Stimulated activated naive B cell treated with anti-CD40 and anti-IgM and Interleukin-4, amounts not matched to agents 10 μg/mL and 1 μg/mL and 100 μg/mL, for 72 hours (primary cell): ENCODE measurements at regions not wholly inside any gene's neighbourhood (a gene's known extent, or its start where the extent isn't known, plus 50 kb on each side); places are given as distances from the start of the nearest gene placed in this dataset.
"Not testable (repeated sequence)": the region's sequence is repeated elsewhere in the genome, so short reads cannot be mapped to it uniquely, and the experiment has no call there.

Source experiments
- ATAC-seq, 2 donors: fragments of 150-1000 bp; cut with Tn5 transposase; replicated peaks; 2 replicates each; pipeline ENCODE4 v1.10.0; 2021; ENCODE audit warnings: moderate library complexity in 1 of 2
- DNase-seq: peaks from one replicate; pipeline ENCODE4 v3.0.0; 2021
- H3K27ac Mint-ChIP-seq: one replicate; pipeline ENCODE4 v1.8.0; 2022; ENCODE audit warnings: mild to moderate bottlenecking, mixed read lengths
- H3K27me3 Mint-ChIP-seq, 2 donors: one replicate each; pipeline ENCODE4 v1.8.0; 2022; ENCODE audit warnings: mixed read lengths in 2 of 2
- H3K36me3 Mint-ChIP-seq, 2 donors: one replicate each; pipeline ENCODE4 v1.8.0; 2022; ENCODE audit warnings: mixed read lengths in 2 of 2, mild to moderate bottlenecking in 1 of 2
- H3K4me1 Mint-ChIP-seq, 2 donors: one replicate each; pipeline ENCODE4 v1.8.0; 2022; ENCODE audit warnings: mixed read lengths in 2 of 2, mild to moderate bottlenecking in 1 of 2
- H3K4me3 Mint-ChIP-seq, 2 donors: one replicate each; pipeline ENCODE4 v1.8.0; 2022; ENCODE audit warnings: mild to moderate bottlenecking in 2 of 2, mixed read lengths in 2 of 2, moderate library complexity in 1 of 2
- H3K9me3 Mint-ChIP-seq, 2 donors: one replicate each; pipeline ENCODE4 v1.8.0; 2022; ENCODE audit warnings: mixed read lengths in 2 of 2, mild to moderate bottlenecking in 1 of 2

DNA sequence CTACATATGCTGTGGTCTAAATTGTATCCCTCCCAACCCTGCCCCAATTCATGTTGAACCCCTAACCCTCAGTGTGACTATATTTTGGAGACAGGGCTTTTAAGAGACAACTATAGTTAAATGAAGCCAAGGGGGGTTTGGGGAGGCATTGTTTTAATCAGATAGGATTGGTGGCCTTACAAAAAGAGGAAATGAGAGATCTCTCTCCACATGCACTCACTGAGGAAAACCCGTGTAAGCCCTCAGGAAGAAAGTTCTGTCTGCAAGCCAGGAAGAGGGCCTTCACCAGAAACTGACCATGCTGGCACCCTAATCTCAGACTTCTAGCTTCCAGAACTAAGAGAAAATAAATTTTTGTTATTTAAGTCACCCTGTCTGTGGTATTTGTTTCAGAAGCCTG, 276.7 kb downstream of the KIF20B start:
- H3K36me3 Mint-ChIP-seq: peaks cover 5 to 6% of the 10 kb centered on the region in 2 donors
- no peak for DNase-seq

GRCh38 chr10:89979726-89980125, 278.3 kb downstream of the KIF20B start:
- Mint-ChIP-seq H3K27me3 (no peaks in the 10 kb centered on the region), H3K27ac (no peak overlapping the region), H3K9me3 (peaks cover 0 to 2% of the 10 kb centered on the region in 2 donors), H3K4me3 (no peak overlapping the region), H3K36me3 (peaks cover 5 to 6% of the 10 kb centered on the region in 2 donors), H3K4me1 (peaks cover 0 to 5% of the 10 kb centered on the region in 2 donors)
- ATAC-seq (no peak), DNase-seq (no peak)

More for the DNA sequence above, 276.7 kb downstream of the KIF20B start:
- no peak for ATAC-seq
- Mint-ChIP-seq H3K9me3 (peaks cover 0 to 2% of the 10 kb centered on the region in 2 donors), H3K4me3 (no peak overlapping the region), H3K4me1 (peaks cover 0 to 5% of the 10 kb centered on the region in 2 donors), H3K27me3 (no peaks in the 10 kb centered on the region), H3K27ac (no peak overlapping the region)

DNA sequence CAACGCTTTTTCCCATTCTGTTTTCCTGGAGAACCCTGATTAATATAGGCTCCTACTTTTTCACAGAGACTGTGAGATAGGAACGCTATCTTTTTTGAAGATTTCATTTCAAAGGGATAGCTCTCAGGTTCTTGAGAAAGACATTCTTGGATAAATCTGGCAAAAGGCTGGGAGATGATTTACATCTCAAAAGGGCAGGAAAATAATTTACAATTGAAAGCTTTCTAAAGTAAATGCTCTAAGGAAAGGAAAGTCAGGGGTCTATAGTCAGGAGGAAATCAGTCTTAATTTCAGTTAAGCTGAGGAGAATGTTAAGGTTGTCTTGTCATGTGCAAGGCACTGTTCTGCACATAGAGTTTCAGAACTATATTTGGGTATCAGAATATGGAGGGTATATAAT, 278.8 kb downstream of the KIF20B start:
- H3K4me1 Mint-ChIP-seq: peaks cover 0 to 5% of the 10 kb centered on the region in 2 donors
- H3K36me3 Mint-ChIP-seq: peaks cover 5 to 6% of the 10 kb centered on the region in 2 donors
- ATAC-seq: no peak
- DNase-seq: no peak
- no peak overlapping the region for H3K4me3 Mint-ChIP-seq
- H3K9me3 Mint-ChIP-seq: peaks cover 0 to 2% of the 10 kb centered on the region in 2 donors
- no peaks in the 10 kb centered on the region for H3K27me3 Mint-ChIP-seq
- no peak overlapping the region for H3K27ac Mint-ChIP-seq

DNA sequence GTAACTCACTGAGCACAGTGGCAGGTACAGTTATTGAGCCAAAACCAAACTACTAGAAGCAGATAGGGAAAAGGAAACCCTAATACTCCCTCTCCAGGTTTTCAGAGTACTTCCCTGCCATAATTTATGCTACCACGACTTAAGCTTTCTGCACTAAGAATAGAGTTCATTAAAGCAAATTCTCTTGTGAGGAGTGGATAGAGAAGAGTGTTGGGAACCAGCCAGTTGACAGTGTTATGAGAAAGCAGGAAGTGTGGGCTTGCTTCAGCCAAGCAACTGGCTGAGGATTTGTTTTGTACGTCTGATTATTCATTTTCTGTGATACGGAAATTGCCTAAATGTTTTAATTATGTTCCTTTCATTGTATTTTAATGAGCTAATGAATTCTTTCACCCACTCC, 280.5 kb downstream of the KIF20B start:
- ATAC-seq (no peak), DNase-seq (no peak)
- H3K36me3 Mint-ChIP-seq: peaks cover 5 to 6% of the 10 kb centered on the region in 2 donors
- H3K27ac Mint-ChIP-seq: no peak overlapping the region
- H3K4me3 Mint-ChIP-seq: no peak overlapping the region
- peaks cover 0 to 2% of the 10 kb centered on the region in 2 donors for H3K9me3 Mint-ChIP-seq
- no peaks in the 10 kb centered on the region for H3K27me3 Mint-ChIP-seq
- H3K4me1 Mint-ChIP-seq: no peaks in the 10 kb centered on the region

DNA sequence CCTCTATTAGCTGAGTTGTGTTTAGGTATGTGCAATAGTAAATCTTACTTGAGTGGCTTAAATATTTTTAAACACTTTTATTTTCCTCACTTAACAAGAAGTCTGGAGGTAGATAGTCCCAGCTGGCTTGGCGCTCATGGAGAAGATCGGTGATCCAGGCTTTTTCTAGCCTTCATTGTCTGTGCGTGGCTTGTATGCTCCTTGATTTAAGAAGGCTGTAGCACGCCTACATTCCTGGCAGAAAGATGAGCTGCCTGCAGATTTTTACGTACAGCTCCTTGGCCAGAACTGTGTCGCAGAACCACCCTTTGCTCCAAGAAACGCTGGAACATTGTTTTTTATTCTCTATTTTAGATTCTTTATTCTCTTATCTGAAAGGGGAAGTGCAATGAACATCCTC, 284.1 kb downstream of the KIF20B start:
- Mint-ChIP-seq H3K27ac (no peak overlapping the region), H3K4me3 (no peak overlapping the region), H3K27me3 (no peaks in the 10 kb centered on the region), H3K36me3 (peaks cover 3% of the 10 kb centered on the region in 2 donors), H3K4me1 (no peaks in the 10 kb centered on the region), H3K9me3 (peaks cover 0 to 3% of the 10 kb centered on the region in 2 donors)
- ATAC-seq (no peak), DNase-seq (no peak)

DNA sequence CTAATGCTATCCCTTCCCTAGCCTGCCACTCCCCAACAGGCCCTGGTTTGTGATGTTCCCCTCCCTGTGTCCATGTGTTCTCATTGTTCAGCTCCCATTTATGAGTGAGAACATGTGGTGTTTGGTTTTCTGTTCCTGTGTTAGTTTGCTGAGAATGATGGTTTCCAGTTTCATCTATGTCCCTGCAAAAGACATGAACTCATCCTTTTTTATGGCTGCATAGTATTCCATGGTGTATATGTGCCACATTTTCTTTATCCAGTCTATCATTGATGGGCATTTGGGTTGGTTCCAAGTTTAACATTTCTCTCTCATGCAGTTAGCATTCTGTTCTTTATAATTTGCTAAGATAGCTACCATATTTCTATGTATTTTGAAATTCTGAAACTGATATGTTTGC, 287.0 kb downstream of the KIF20B start:
- DNase-seq, H3K27ac Mint-ChIP-seq, H3K4me3 Mint-ChIP-seq, H3K36me3 Mint-ChIP-seq, ATAC-seq, H3K9me3 Mint-ChIP-seq, H3K4me1 Mint-ChIP-seq, H3K27me3 Mint-ChIP-seq: not testable (repeated sequence)

DNA sequence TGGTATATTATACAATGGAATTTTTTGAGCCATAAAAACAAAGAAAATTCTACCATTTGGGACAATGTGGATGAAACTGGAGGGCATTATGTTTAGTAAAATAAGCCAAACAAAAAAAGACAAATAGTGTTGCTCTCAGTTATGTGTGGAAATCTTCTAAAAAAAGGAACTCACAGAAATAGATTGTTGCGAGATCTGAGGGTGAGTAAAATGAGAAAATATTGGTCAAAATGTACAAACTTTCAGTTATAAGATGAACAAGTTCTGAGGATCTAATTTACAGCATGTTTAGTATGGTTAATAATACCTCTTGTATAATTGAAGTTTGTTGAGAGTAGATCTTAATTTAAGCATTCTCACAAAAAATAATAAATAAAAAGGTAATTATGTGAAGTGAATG, 291.2 kb downstream of the KIF20B start:
- ATAC-seq: no peak
- no peak for DNase-seq
- Mint-ChIP-seq H3K36me3 (peaks cover 2 to 9% of the 10 kb centered on the region in 2 donors), H3K4me3 (no peak overlapping the region), H3K4me1 (peaks cover 2 to 4% of the 10 kb centered on the region in 2 donors), H3K27me3 (no peaks in the 10 kb centered on the region), H3K9me3 (peaks cover 7 to 8% of the 10 kb centered on the region in 2 donors), H3K27ac (no peak overlapping the region)

DNA sequence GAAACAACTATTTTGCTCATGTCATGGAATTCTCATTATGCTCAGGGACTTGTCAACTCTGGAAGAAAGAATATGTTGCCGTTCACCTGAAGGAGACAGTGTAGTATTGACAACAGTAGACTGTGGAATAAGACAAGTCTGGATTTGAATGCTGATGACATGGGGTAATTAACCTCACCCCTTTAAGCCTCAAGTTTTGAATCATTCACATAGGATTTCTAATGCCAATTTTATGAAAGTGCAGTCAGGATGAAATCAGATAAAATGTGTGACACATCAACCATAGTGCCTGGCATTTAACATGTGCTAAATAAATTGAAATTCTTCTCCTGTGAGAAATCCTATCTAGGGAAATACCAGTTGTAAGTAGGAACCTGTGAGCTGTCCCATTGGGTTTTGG, 305.8 kb downstream of the KIF20B start:
- Mint-ChIP-seq H3K4me3 (no peak overlapping the region), H3K9me3 (peaks cover 0 to 4% of the 10 kb centered on the region in 2 donors), H3K27ac (no peak overlapping the region), H3K27me3 (no peaks in the 10 kb centered on the region), H3K4me1 (no peaks in the 10 kb centered on the region), H3K36me3 (peaks cover 0 to 4% of the 10 kb centered on the region in 2 donors)
- no peak for DNase-seq
- ATAC-seq: no peak

- DNase-seq, H3K9me3 Mint-ChIP-seq, ATAC-seq, H3K4me3 Mint-ChIP-seq, H3K27me3 Mint-ChIP-seq, H3K4me1 Mint-ChIP-seq, H3K27ac Mint-ChIP-seq, H3K36me3 Mint-ChIP-seq: not testable (repeated sequence)
These were observed 309.9 kb downstream of the KIF20B start for GRCh38 chr10:90011281-90011680.

- Mint-ChIP-seq H3K4me3 (no peak overlapping the region), H3K9me3 (no peaks in the 10 kb centered on the region), H3K4me1 (peaks cover 0 to 7% of the 10 kb centered on the region in 2 donors), H3K27ac (no peak overlapping the region), H3K36me3 (peaks cover 0 to 1% of the 10 kb centered on the region in 2 donors), H3K27me3 (no peaks in the 10 kb centered on the region)
- no peak for ATAC-seq
- no peak for DNase-seq
These were observed 317.4 kb downstream of the KIF20B start for GRCh38 chr10:90018819-90019218.

DNA sequence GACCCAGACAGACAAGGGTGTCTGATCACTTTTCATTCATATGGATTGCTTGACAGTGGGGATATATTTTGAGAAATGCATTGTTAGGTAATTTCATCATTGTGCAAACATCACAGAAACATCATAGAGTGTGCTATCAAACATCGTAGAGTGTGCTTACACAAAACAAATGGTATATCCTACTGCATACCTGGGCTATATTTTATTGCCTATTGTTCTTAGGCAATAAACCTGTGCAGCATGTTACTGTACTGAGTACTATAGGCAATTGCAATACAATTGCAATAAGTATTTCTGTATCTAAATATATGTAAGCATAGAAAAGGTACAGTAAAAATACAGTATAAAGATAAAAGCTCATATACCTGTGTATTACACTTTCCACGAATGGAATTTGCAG, 319.1 kb downstream of the KIF20B start:
- Mint-ChIP-seq H3K27me3 (no peaks in the 10 kb centered on the region), H3K4me3 (no peak overlapping the region), H3K36me3 (peaks cover 0 to 1% of the 10 kb centered on the region in 2 donors), H3K4me1 (peaks cover 0 to 7% of the 10 kb centered on the region in 2 donors), H3K9me3 (no peaks in the 10 kb centered on the region), H3K27ac (no peak overlapping the region)
- DNase-seq (no peak), ATAC-seq (no peak)

DNA sequence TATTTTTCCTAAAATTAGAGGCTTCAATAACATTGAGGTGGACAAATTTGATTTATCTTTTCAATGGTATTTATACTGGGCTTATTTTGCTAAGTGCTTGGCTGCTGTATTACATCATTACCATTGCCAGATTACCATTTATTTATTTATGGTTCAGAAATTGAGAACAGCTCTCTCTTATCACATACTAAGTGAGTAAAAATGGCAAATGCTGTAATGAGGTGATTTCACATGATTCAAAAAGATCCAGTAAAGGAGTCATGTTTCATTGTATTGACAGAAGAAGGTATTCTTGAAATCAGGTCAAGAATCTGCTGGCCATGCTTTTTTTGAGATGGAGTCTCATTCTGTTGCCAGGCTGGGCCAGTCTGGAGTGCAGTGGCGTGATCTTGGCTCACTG, 322.6 kb downstream of the KIF20B start:
- ATAC-seq (no peak), DNase-seq (no peak)
- Mint-ChIP-seq H3K4me3 (no peak overlapping the region), H3K27me3 (no peaks in the 10 kb centered on the region), H3K4me1 (peaks cover 8 to 17% of the 10 kb centered on the region in 2 donors), H3K36me3 (peaks cover 0 to 1% of the 10 kb centered on the region in 2 donors), H3K27ac (no peak overlapping the region), H3K9me3 (no peaks in the 10 kb centered on the region)

DNA sequence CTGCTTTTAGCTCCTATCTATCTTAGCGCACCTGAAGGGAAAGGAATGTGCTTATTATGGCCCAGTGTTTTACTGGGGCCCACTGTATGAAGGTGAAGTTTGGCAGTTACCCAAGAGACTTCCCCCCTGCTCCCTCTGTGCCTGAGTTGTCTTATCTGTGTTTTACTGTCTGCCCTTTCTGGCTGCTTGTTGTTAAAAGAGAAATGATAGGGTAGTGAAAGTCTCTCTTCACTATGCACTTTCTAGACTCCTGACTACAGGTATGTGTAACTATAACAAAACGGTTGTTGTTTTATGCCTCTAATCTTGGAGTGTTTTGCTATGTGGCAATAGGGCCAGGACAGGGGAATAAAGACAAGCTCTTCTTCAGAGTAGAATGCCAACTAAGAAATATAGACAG, 326.9 kb downstream of the KIF20B start:
- ATAC-seq (peak; percentile 31 to 52), DNase-seq (no peak)
- no peaks in the 10 kb centered on the region for H3K27me3 Mint-ChIP-seq
- peaks cover 4 to 5% of the 10 kb centered on the region in 2 donors for H3K36me3 Mint-ChIP-seq
- peaks cover 5 to 10% of the 10 kb centered on the region in 2 donors for H3K9me3 Mint-ChIP-seq
- H3K27ac Mint-ChIP-seq: peak overlapping the region; percentile 57
- peaks cover 8 to 17% of the 10 kb centered on the region in 2 donors for H3K4me1 Mint-ChIP-seq
- no peak overlapping the region for H3K4me3 Mint-ChIP-seq

DNA sequence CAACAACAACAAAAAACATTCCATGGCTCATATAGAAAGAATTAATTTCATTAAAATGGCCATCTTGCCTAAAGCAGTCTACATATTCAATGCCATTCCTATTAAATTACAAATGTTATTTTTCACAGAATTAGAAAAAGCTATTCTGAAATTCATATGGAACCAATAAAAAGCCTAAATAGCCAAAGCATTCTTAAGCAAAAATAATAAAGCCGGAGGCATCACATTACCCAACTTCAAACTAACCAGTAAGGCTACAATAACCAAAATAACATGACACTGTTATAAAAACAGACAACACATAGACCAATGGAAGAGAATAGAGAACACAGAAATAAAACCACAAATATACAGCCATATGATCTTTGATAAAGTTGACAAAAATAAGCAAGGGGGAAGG, 330.4 kb downstream of the KIF20B start:
- peaks cover 3 to 4% of the 10 kb centered on the region in 2 donors for H3K36me3 Mint-ChIP-seq
- ATAC-seq (no peak), DNase-seq (no peak)
- H3K27me3 Mint-ChIP-seq: no peaks in the 10 kb centered on the region
- H3K27ac Mint-ChIP-seq: no peak overlapping the region
- peaks cover 8 to 17% of the 10 kb centered on the region in 2 donors for H3K4me1 Mint-ChIP-seq
- H3K4me3 Mint-ChIP-seq: no peak overlapping the region
- H3K9me3 Mint-ChIP-seq: peaks cover 5 to 10% of the 10 kb centered on the region in 2 donors

GRCh38 chr10:90032519-90032918, 331.1 kb downstream of the KIF20B start:
- Mint-ChIP-seq H3K9me3 (peaks cover 5 to 10% of the 10 kb centered on the region in 2 donors), H3K27ac (no peak overlapping the region), H3K27me3 (no peaks in the 10 kb centered on the region), H3K4me3 (no peak overlapping the region), H3K4me1 (peaks cover 8 to 11% of the 10 kb centered on the region in 2 donors), H3K36me3 (peaks cover 3 to 4% of the 10 kb centered on the region in 2 donors)
- DNase-seq: no peak
- ATAC-seq: no peak

GRCh38 chr10:90034862-90035261, 333.5 kb downstream of the KIF20B start:
- not testable (repeated sequence) for H3K9me3 Mint-ChIP-seq, H3K36me3 Mint-ChIP-seq, H3K27me3 Mint-ChIP-seq, DNase-seq, H3K27ac Mint-ChIP-seq, H3K4me1 Mint-ChIP-seq, ATAC-seq, H3K4me3 Mint-ChIP-seq
